SK-N-SH treated with all-trans-retinoic acid at 6 μM for 48 hours (cell line): ENCODE measurements at regions not wholly inside any gene's neighbourhood (a gene's known extent, or its start where the extent isn't known, plus 50 kb on each side); places are given as distances from the start of the nearest gene placed in this dataset.
A peak's percentile ranks its signal among the peaks of the same experiment; 100 is the strongest.

Experiments used
- ATAC-seq: fragments of 200-7000 bp; cut with Tn5 transposase; 3 replicates; pipeline ENCODE4 v1.9.1; 2020; ENCODE audit warnings: mild to moderate bottlenecking, moderate library complexity
- BACH2 ChIP-seq: fragments of 250-450 bp; sonication (Bioruptor Pico); IDR thresholded peaks from 2 replicates; pipeline ENCODE4 v1.9.0; 2021; ENCODE audit warnings: mild to moderate bottlenecking, borderline replicate concordance
- CREB5 ChIP-seq: fragments of 250-450 bp; sonication (Bioruptor Pico); IDR thresholded peaks from 2 replicates; pipeline ENCODE4 v1.5.1; 2020; ENCODE audit warnings: low read depth, mild to moderate bottlenecking, moderate library complexity
- CSDC2 ChIP-seq: fragments of 250-450 bp; sonication (Bioruptor Pico); IDR thresholded peaks from 2 replicates; pipeline ENCODE4 v1.5.0; 2020; ENCODE audit warnings: mild to moderate bottlenecking, moderate library complexity
- CSRNP3 ChIP-seq: fragments of 250-450 bp; sonication (Bioruptor Pico); IDR thresholded peaks from 2 replicates; pipeline ENCODE4 v1.5.1; 2021; ENCODE audit warnings: mild to moderate bottlenecking, moderate library complexity
- ESRRG ChIP-seq: fragments of 250-450 bp; sonication (Bioruptor Pico); IDR thresholded peaks from 2 replicates; pipeline ENCODE4 v1.6.1; 2021; ENCODE audit warnings: mild to moderate bottlenecking
- GLIS3 ChIP-seq: fragments of 250-450 bp; sonication (Bioruptor Pico); IDR thresholded peaks from 2 replicates; pipeline ENCODE4 v1.5.0; 2020; ENCODE audit warnings: mild to moderate bottlenecking, moderate library complexity
- ISL1 ChIP-seq: fragments of 250-450 bp; sonication (Bioruptor Pico); IDR thresholded peaks from 2 replicates; pipeline ENCODE4 v2.1.2; 2022; ENCODE audit warnings: mild to moderate bottlenecking, moderate library complexity
- OSR1 ChIP-seq: fragments of 250-450 bp; sonication (Bioruptor Pico); IDR thresholded peaks from 2 replicates; pipeline ENCODE4 v1.8.0; 2022; ENCODE audit warnings: moderate library complexity, mild to moderate bottlenecking, inconsistent platforms
- PPARA ChIP-seq: fragments of 250-450 bp; sonication (Bioruptor Pico); IDR thresholded peaks from 2 replicates; pipeline ENCODE4 v1.5.0; 2020; ENCODE audit warnings: mild to moderate bottlenecking, borderline replicate concordance
- RARB ChIP-seq: fragments of 250-450 bp; sonication (Bioruptor Pico); IDR thresholded peaks from 2 replicates; pipeline ENCODE4 v1.8.0; 2021; ENCODE audit warnings: mild to moderate bottlenecking, moderate library complexity
- SNAI2 ChIP-seq: fragments of 250-450 bp; sonication (Bioruptor Pico); IDR thresholded peaks from 2 replicates; pipeline ENCODE4 v1.5.0; 2020; ENCODE audit warnings: mild to moderate bottlenecking, moderate library complexity
- TCF4 ChIP-seq: fragments of 250-450 bp; sonication (Bioruptor Pico); IDR thresholded peaks from 2 replicates; pipeline ENCODE4 v1.8.0; 2021; ENCODE audit warnings: mild to moderate bottlenecking, moderate library complexity, borderline replicate concordance
- TOX ChIP-seq: fragments of 250-450 bp; sonication (Bioruptor Pico); IDR thresholded peaks from 2 replicates; pipeline ENCODE4 v1.8.0; 2021; ENCODE audit warnings: mild to moderate bottlenecking, moderate library complexity, borderline replicate concordance
- ZC3H10 ChIP-seq: fragments of 250-450 bp; sonication (Bioruptor Pico); IDR thresholded peaks from 2 replicates; pipeline ENCODE4 v1.5.1; 2021; ENCODE audit warnings: mild to moderate bottlenecking, moderate library complexity
- ZFP3 ChIP-seq: fragments of 250-450 bp; sonication (Bioruptor Pico); IDR thresholded peaks from 2 replicates; pipeline ENCODE4 v1.5.0; 2020; ENCODE audit warnings: mild to moderate bottlenecking, moderate library complexity
- ZFP30 ChIP-seq: fragments of 450-650 bp; formaldehyde crosslinking; IDR thresholded peaks from 2 replicates; pipeline ENCODE4 v1.5.0; 2022; ENCODE audit warnings: mild to moderate bottlenecking, moderate library complexity
- ZNF565 ChIP-seq: fragments of 450-650 bp; formaldehyde crosslinking; conservative IDR thresholded peaks from 2 replicates; pipeline ENCODE4 v1.5.0; 2020; ENCODE audit warnings: low read depth, mild to moderate bottlenecking, moderate library complexity
- ZNF70 ChIP-seq: fragments of 450-650 bp; formaldehyde crosslinking; IDR thresholded peaks from 2 replicates; pipeline ENCODE4 v1.5.0; 2020; ENCODE audit warnings: mild to moderate bottlenecking, moderate library complexity
- ZNF8 ChIP-seq: fragments of 450-650 bp; formaldehyde crosslinking; IDR thresholded peaks from 2 replicates; pipeline ENCODE4 v1.5.0; 2020; ENCODE audit warnings: mild to moderate bottlenecking, moderate library complexity
- TF ChIP-seq, protein P1 (sequence below): fragments of 250-450 bp; sonication (Bioruptor Pico); IDR thresholded peaks from 2 replicates; pipeline ENCODE4 v1.8.0; 2021; ENCODE audit warnings: low read depth, mild to moderate bottlenecking, moderate library complexity, borderline replicate concordance
- TF ChIP-seq, protein P2 (sequence below): fragments of 250-450 bp; sonication (Bioruptor Pico); IDR thresholded peaks from 2 replicates; pipeline ENCODE4 v1.8.0; 2020; ENCODE audit warnings: mild to moderate bottlenecking, moderate library complexity, borderline replicate concordance
- TF ChIP-seq, protein P3 (sequence below): fragments of 250-450 bp; sonication (Bioruptor Pico); IDR thresholded peaks from 2 replicates; pipeline ENCODE4 v1.5.0; 2020; ENCODE audit warnings: mild to moderate bottlenecking, moderate library complexity

- ATAC-seq: no peak
- no peak for TF ChIP-seq CREB5 (CRISPR knock-in tag)
- TF ChIP-seq ZNF8 (CRISPR knock-in tag): no peak
- TF ChIP-seq ZNF70 (CRISPR knock-in tag): no peak
- TF ChIP-seq, protein P1, sequence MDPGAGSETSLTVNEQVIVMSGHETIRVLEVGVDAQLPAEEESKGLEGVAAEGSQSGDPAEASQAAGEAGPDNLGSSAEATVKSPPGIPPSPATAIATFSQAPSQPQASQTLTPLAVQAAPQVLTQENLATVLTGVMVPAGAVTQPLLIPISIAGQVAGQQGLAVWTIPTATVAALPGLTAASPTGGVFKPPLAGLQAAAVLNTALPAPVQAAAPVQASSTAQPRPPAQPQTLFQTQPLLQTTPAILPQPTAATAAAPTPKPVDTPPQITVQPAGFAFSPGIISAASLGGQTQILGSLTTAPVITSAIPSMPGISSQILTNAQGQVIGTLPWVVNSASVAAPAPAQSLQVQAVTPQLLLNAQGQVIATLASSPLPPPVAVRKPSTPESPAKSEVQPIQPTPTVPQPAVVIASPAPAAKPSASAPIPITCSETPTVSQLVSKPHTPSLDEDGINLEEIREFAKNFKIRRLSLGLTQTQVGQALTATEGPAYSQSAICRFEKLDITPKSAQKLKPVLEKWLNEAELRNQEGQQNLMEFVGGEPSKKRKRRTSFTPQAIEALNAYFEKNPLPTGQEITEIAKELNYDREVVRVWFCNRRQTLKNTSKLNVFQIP (CRISPR knock-in tag): no peak
- no peak for TF ChIP-seq CSDC2 (CRISPR knock-in tag)
- TF ChIP-seq, protein P2, sequence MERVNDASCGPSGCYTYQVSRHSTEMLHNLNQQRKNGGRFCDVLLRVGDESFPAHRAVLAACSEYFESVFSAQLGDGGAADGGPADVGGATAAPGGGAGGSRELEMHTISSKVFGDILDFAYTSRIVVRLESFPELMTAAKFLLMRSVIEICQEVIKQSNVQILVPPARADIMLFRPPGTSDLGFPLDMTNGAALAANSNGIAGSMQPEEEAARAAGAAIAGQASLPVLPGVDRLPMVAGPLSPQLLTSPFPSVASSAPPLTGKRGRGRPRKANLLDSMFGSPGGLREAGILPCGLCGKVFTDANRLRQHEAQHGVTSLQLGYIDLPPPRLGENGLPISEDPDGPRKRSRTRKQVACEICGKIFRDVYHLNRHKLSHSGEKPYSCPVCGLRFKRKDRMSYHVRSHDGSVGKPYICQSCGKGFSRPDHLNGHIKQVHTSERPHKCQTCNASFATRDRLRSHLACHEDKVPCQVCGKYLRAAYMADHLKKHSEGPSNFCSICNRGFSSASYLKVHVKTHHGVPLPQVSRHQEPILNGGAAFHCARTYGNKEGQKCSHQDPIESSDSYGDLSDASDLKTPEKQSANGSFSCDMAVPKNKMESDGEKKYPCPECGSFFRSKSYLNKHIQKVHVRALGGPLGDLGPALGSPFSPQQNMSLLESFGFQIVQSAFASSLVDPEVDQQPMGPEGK (CRISPR knock-in tag): no peak
- TF ChIP-seq, protein P3, sequence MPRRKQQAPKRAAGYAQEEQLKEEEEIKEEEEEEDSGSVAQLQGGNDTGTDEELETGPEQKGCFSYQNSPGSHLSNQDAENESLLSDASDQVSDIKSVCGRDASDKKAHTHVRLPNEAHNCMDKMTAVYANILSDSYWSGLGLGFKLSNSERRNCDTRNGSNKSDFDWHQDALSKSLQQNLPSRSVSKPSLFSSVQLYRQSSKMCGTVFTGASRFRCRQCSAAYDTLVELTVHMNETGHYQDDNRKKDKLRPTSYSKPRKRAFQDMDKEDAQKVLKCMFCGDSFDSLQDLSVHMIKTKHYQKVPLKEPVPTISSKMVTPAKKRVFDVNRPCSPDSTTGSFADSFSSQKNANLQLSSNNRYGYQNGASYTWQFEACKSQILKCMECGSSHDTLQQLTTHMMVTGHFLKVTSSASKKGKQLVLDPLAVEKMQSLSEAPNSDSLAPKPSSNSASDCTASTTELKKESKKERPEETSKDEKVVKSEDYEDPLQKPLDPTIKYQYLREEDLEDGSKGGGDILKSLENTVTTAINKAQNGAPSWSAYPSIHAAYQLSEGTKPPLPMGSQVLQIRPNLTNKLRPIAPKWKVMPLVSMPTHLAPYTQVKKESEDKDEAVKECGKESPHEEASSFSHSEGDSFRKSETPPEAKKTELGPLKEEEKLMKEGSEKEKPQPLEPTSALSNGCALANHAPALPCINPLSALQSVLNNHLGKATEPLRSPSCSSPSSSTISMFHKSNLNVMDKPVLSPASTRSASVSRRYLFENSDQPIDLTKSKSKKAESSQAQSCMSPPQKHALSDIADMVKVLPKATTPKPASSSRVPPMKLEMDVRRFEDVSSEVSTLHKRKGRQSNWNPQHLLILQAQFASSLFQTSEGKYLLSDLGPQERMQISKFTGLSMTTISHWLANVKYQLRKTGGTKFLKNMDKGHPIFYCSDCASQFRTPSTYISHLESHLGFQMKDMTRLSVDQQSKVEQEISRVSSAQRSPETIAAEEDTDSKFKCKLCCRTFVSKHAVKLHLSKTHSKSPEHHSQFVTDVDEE: no peak
- no peak for TF ChIP-seq PPARA
- TF ChIP-seq ZFP30 (CRISPR knock-in tag): no peak
- TF ChIP-seq ZNF565 (CRISPR knock-in tag): no peak
- TF ChIP-seq TCF4 (CRISPR knock-in tag): no peak
- TF ChIP-seq SNAI2 (CRISPR knock-in tag): no peak
- TF ChIP-seq ZFP3 (CRISPR knock-in tag): no peak
- TF ChIP-seq GLIS3: no peak
Measured at GRCh38 chr3:176969066-176969465, 228.2 kb downstream of the TBL1XR1 start.

GRCh38 chr3:176968631-176969030 lies 228.7 kb downstream of the TBL1XR1 start:
- ATAC-seq: no peak

GRCh38 chr3:176967522-176967921 lies 229.8 kb downstream of the TBL1XR1 start:
- TF ChIP-seq TCF4 (CRISPR knock-in tag): no peak
- 0 out of 2 replicates have a peak, but pooled peaks have one; percentile 11 for TF ChIP-seq ISL1 (CRISPR knock-in tag)
- ATAC-seq: peak; percentile 79

More at GRCh38 chr3:176968631-176969030, 228.7 kb downstream of the TBL1XR1 start:
- TF ChIP-seq ZNF8 (CRISPR knock-in tag) (no peak), CSDC2 (CRISPR knock-in tag) (no peak), TOX (no peak), ZC3H10 (CRISPR knock-in tag) (no peak), SNAI2 (CRISPR knock-in tag) (no peak)

DNA sequence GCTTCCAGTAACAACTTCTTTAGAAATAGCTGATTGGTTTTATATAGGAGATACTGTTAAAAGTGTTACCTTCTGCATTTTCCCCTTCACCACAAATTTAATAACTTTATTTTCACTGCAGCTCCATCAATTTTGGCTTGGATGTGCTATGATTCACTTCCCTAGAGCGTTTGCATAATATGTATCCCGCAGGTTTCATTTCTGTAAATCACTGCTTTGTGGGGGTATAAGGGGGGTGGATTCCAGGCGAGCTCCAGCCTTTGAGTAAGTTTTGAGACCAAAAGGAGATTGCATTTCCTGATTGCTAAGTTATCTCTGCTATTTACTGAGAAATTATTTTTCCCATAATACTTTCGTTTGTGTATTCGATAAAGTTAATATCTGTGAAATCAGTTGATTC lies 232.6 kb downstream of the TBL1XR1 start:
- no peak for ATAC-seq
- TF ChIP-seq ZNF70 (CRISPR knock-in tag): no peak
- no peak for TF ChIP-seq PPARA
- TF ChIP-seq SNAI2 (CRISPR knock-in tag): no peak
- no peak for TF ChIP-seq ZNF8 (CRISPR knock-in tag)
- TF ChIP-seq BACH2 (CRISPR knock-in tag): no peak
- TF ChIP-seq GLIS3: no peak
- TF ChIP-seq ESRRG (CRISPR knock-in tag): no peak
- no peak for TF ChIP-seq CSRNP3 (CRISPR knock-in tag)
- TF ChIP-seq ZNF565 (CRISPR knock-in tag): no peak
- TF ChIP-seq, protein P3: no peak
- TF ChIP-seq TOX: no peak
- no peak for TF ChIP-seq RARB
- TF ChIP-seq, protein P1 (CRISPR knock-in tag): no peak
- no peak for TF ChIP-seq ZFP3 (CRISPR knock-in tag)
- TF ChIP-seq OSR1 (CRISPR knock-in tag): no peak
